ENCODE measurements at regions not wholly inside any gene's neighbourhood (a gene's known extent, or its start where the extent isn't known, plus 50 kb on each side); places are given as distances from the start of the nearest gene placed in this dataset.

- no peak for DNase-seq (ENCODE audit: low spot score)
- TF ChIP-seq CTCF (IDR thresholded peaks at IDR 0.05; ENCODE audit: extremely low read depth, insufficient read depth, missing control alignments), result no peak
- in situ Hi-C loops (cut with MboI; ENCODE audit: low pct_unique_long_range_greater_than_20kb, low sequenced_read_pairs, unreplicated experiment), result no loop called here
Observed at GRCh38 chr2:67526283-67526682, 129.2 kb downstream of the ETAA1 start.

GRCh38 chr2:67528320-67528719 lies 131.2 kb downstream of the ETAA1 start:
- no peak for DNase-seq (ENCODE audit: low spot score)
- in situ Hi-C loops (cut with MboI; ENCODE audit: low pct_unique_long_range_greater_than_20kb, low sequenced_read_pairs, unreplicated experiment), result no loop called here
- no peak for TF ChIP-seq CTCF (IDR thresholded peaks at IDR 0.05; ENCODE audit: extremely low read depth, insufficient read depth, missing control alignments)

GRCh38 chr2:67532387-67532786 lies 135.3 kb downstream of the ETAA1 start:
- in situ Hi-C loops (cut with MboI; ENCODE audit: low pct_unique_long_range_greater_than_20kb, low sequenced_read_pairs, unreplicated experiment), result no loop called here
- no peak for DNase-seq (ENCODE audit: low spot score)
- TF ChIP-seq CTCF (IDR thresholded peaks at IDR 0.05; ENCODE audit: extremely low read depth, insufficient read depth, missing control alignments), result no peak

- in situ Hi-C loops (cut with MboI; ENCODE audit: low pct_unique_long_range_greater_than_20kb, low sequenced_read_pairs, unreplicated experiment), result no loop called here
- no peak for TF ChIP-seq CTCF (IDR thresholded peaks at IDR 0.05; ENCODE audit: extremely low read depth, insufficient read depth, missing control alignments)
- DNase-seq (ENCODE audit: low spot score), result no peak
Observed at GRCh38 chr2:67534745-67535144, 137.6 kb downstream of the ETAA1 start.

- in situ Hi-C loops (cut with MboI; ENCODE audit: low pct_unique_long_range_greater_than_20kb, low sequenced_read_pairs, unreplicated experiment), result no loop called here
- no peak for DNase-seq (ENCODE audit: low spot score)
- TF ChIP-seq CTCF (IDR thresholded peaks at IDR 0.05; ENCODE audit: extremely low read depth, insufficient read depth, missing control alignments), result no peak
Observed at GRCh38 chr2:67540962-67541361, 143.8 kb downstream of the ETAA1 start.

DNA sequence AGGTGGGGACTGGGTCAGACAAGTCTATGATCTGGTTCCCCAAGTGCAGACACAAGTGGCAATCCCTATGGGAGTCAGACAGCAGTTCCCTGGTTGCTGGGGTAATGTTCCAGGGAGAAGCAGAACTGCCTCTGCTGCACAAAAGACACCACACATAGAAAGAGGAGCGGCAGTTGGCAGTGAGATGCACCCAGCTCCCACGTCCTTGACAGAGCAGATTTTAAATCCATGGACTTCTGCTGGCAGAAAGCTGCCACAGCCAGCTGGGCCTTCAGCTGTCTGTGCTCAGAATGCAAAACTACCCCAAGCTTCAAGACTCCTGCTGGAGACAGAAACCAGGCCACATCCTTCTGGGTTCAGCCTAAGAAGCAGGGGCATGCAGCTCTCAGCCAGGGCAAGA lies 147.2 kb downstream of the ETAA1 start:
- no peak for TF ChIP-seq CTCF (IDR thresholded peaks at IDR 0.05; ENCODE audit: extremely low read depth, insufficient read depth, missing control alignments)
- DNase-seq (ENCODE audit: low spot score), result no peak
- in situ Hi-C loops (cut with MboI; ENCODE audit: low pct_unique_long_range_greater_than_20kb, low sequenced_read_pairs, unreplicated experiment), result no loop called here
